Liver (tissue), 3 donors: ENCODE measurements at regions not wholly inside any gene's neighbourhood (a gene's known extent, or its start where the extent isn't known, plus 50 kb on each side); places are given as distances from the start of the nearest gene placed in this dataset.

Source experiments
- CTCF ChIP-seq: fragments of 150-350 bp; IDR thresholded peaks from 2 replicates; pipeline ENCODE4 v1.5.1; 2017; ENCODE audit warnings: improper control_type of control experiment, low read depth, low read length; ENCODE audit not compliant: missing input control
- HNF4A ChIP-seq, 2 donors: conservative IDR thresholded peaks; 2 replicates each; pipeline ENCODE4 v1.6.1; 2016; ENCODE audit warnings: antibody characterized with exemption in 2 of 2, mild to moderate bottlenecking in 2 of 2
- JUND ChIP-seq, 2 donors: IDR thresholded peaks; 2 replicates each; pipeline ENCODE4 v1.6.1; 2016; ENCODE audit warnings: antibody characterized with exemption in 2 of 2
- MAX ChIP-seq: IDR thresholded peaks from 2 replicates; pipeline ENCODE4 v1.6.1; 2016; ENCODE audit warnings: antibody characterized with exemption
- RAD21 ChIP-seq, 2 donors: IDR thresholded peaks; 2 replicates each; pipeline ENCODE4 v1.6.1; 2016; ENCODE audit warnings: antibody characterized with exemption in 2 of 2, mild to moderate bottlenecking in 2 of 2
- REST ChIP-seq: IDR thresholded peaks from 2 replicates; pipeline ENCODE4 v1.6.1; 2016; ENCODE audit warnings: antibody characterized with exemption, mild to moderate bottlenecking
- donor health status: healthy.
- donor health status: healthy.

- TF ChIP-seq MAX (no peak), JUND (IDR thresholded peaks at IDR 0.05) (no peak), RAD21 (IDR thresholded peaks at IDR 0.05) (no peak), CTCF (no peak), HNF4A (conservative IDR thresholded peaks at IDR 0.05) (no peak), REST (no peak)
These were observed 248.0 kb downstream of the S1PR1 start for GRCh38 chr1:101484689-101485338.
